Hematopoietic multipotent progenitor cell treated with erythropoietin and hydrocortisone succinate and interleukin-3 and kit ligand, for 8 days (in vitro differentiated cells): ENCODE measurements at regions not wholly inside any gene's neighbourhood (a gene's known extent, or its start where the extent isn't known, plus 50 kb on each side); places are given as distances from the start of the nearest gene placed in this dataset.

Experiments used
- DNase-seq: peaks from one replicate; pipeline ENCODE4 v3.0.0-alpha.2; 2015

GRCh38 chr11:116466801-116467200 lies 306.0 kb downstream of the BUD13 start:
- no peak for DNase-seq

DNA sequence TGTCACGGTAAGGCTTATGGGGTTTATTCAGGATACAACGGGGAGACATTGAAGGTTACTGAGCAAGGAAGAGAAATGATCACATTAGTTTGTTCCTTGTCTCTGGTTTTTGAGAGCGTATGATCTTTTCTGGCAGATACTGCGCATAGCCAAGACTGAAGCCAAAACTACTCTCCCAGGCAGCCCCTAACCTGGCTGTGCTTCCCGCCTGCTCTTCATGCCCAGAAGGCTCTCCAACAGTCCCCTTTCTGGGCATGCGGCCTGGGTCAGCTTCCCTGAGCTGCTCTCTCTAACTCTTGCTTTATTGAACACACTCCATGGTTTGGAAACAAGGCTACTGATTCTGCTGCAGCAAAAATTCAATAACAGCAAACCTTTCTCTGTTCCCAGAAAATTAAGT lies 306.6 kb downstream of the BUD13 start:
- DNase-seq: no peak

DNA sequence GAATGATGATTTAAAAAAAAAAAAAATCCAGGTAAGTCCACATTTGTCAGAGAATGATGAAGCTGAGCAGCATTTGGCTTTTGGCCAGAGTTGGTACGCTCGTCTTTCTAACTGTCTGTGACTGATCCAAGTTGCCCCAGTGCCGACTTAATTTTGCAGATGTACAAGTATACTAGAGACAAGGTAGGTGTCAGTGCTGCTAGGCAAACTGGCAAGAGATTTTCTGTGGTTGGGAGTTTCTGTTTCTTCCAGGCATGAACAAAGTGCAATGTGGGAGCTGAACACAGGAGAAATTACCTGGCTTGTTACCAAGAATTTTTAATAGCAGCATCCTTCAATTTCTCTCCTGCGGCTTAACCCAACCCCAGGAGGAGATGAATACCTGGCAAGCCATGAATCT lies 307.7 kb downstream of the BUD13 start:
- DNase-seq: no peak

GRCh38 chr11:116461789-116462188 lies 311.0 kb downstream of the BUD13 start:
- DNase-seq: no peak

- no peak for DNase-seq
Observed at GRCh38 chr11:116460156-116460920, 312.4 kb downstream of the BUD13 start.

GRCh38 chr11:116459185-116460045 lies 313.4 kb downstream of the BUD13 start:
- DNase-seq: no peak

GRCh38 chr11:116458546-116458945 lies 314.2 kb downstream of the BUD13 start:
- no peak for DNase-seq

- no peak for DNase-seq
Observed at GRCh38 chr11:116457336-116458007, 315.3 kb downstream of the BUD13 start.

- DNase-seq: no peak
Observed at GRCh38 chr11:116454951-116455350, 317.8 kb downstream of the BUD13 start.

DNA sequence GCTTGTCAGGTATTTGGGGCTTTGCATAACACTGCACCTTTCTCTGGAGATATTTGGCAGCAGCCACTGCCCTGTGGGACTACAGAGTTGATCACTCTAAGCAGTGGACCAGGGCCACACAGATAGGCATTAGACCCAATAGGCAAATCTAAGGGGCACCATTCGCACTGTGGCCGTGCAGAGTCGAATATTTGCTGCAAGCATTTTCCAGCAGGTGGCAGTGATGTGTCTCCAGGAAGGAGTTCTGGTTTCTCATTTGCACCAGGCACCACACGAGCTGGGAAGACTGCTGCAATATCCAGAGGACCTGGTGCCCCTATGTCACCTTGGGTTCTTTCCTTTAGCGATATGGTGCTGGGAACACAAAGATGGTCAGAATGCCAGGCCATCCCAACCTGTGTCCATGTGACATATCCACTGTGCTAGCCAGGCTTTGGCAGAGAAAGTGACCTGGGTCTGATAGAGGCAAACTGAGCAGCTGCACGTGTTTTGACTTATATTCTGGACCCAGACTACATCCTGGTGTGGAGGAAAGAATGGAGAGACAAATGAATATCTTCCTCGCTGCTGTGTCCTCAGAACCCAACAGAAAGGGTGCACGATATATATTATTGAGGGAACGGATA lies 318.7 kb downstream of the BUD13 start:
- DNase-seq: peak; percentile 39

GRCh38 chr11:116452461-116452860 lies 320.3 kb downstream of the BUD13 start:
- no peak for DNase-seq

- DNase-seq: no peak
Observed at GRCh38 chr11:116449522-116449921, 323.3 kb downstream of the BUD13 start.

GRCh38 chr11:116446048-116446941 lies 326.5 kb downstream of the BUD13 start:
- DNase-seq: no peak

DNA sequence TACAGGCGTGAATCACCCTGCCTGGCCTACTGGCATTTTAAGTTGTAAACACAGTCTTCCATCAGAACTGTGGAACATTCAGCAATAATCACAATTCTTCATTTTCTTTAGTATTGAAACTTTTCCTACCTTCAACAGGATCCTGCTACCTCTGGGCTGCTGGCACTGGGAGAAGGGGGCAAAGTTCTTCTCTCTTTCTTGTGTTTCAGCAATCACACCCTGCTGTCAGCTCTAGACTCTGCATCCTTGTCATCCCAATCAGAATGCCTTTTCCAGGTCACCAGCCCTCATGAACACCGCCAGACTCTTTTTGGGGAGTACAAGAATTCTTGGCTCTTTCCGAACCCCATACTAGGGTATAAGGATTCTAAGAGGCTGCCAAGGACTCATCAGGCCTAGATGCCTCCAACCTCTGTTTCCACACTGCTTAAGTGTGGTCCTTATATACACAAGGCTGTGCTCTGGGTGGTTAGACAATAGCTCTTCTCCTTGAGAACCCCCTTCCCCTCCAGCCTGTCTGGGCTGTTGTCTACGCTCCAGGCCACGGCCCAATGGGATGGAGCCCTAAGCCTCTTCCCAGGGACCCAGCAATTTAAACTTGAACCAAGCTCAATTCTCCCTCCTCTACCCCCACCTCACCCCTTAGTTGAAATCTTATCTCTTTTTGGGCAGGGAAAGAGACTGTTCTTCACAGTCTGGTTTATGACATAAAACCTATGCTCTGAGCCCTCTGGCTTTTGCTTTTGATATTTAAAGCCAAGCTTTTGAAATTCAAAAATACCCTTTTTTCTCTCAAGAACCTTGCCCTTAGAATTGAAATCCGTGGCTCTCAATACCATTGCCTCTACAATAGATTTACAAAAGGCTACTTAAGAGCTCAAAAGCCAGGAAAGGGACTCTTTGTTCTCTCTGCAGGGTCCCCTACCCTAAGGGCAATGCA lies 327.4 kb downstream of the BUD13 start:
- DNase-seq: no peak

GRCh38 chr11:116442238-116442752 lies 330.5 kb downstream of the BUD13 start:
- DNase-seq: no peak

- DNase-seq: no peak
Observed at GRCh38 chr11:116439361-116439677, 333.5 kb downstream of the BUD13 start.

- no peak for DNase-seq
Observed at GRCh38 chr11:116438651-116439360, 334.0 kb downstream of the BUD13 start.

DNA sequence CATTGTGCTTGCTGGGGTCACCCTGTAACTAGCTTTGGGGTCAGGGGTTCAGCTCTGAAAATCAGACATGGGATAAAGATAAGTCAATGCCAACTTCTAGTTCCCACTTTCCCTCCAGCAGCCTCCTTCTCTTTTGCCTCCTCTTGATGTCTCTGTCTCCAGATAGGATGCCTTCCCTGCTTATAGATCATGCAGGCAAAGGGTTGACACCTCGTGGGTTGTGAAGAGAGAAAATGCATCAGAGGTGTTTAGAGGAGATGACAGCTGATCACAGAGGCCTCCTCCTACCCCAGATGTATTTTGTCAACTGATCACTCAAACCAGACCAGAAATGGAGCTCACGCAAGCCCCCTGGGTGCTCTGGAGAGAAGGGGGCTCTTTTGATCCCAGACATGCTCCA lies 337.8 kb downstream of the BUD13 start:
- DNase-seq: no peak

DNA sequence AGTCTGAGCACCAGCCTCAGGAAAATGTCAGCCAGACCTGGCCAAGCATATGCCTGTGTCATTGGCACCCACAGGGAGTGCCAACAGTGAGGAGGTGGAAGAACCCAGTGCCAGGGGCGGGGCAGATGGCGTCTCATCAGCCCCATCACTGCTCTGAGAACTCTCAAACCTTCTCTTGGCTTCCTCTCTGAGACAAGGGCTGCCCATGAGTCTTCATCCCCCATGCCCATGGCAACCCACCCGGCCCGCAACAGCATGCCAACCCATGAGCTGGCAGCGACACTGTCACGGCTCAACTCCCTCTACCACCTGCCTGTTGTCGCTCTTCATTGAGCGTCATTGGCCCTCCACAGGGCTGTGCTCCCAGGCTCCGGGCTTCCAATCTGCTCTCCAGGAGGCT lies 340.5 kb downstream of the BUD13 start:
- DNase-seq: no peak

GRCh38 chr11:116431842-116432241 lies 340.9 kb downstream of the BUD13 start:
- DNase-seq: no peak
